AG04450 (cell line): ENCODE measurements at regions not wholly inside any gene's neighbourhood (a gene's known extent, or its start where the extent isn't known, plus 50 kb on each side); places are given as distances from the start of the nearest gene placed in this dataset.
"Not testable (repeated sequence)": the region's sequence is repeated elsewhere in the genome, so short reads cannot be mapped to it uniquely, and the experiment has no call there.

Experiments used
- CTCF ChIA-PET: fragments of 300-600, 350-600 bp; formaldehyde crosslinking; extraction: SDS; loops from one replicate; lab custom pipeline; 2022; ENCODE audit warnings: antibody characterized with exemption, inconsistent platforms; lab: Charles Lee
- POLR2A ChIA-PET: fragments of 350-600 bp; formaldehyde crosslinking; extraction: SDS; loops from one replicate; lab custom pipeline; 2021; ENCODE audit warnings: antibody characterized with exemption, inconsistent platforms; lab: Yijun Ruan, JAX
- DNase-seq: peaks from one replicate; pipeline ENCODE4 v3.0.0-alpha.2; 2011; ENCODE audit warnings: low read depth, low spot score
- H3K27ac ChIP-seq: one replicate; pipeline ENCODE4 v1.5.1; 2012; ENCODE audit warnings: low read depth, low read length, control low read depth
- H3K27me3 ChIP-seq: one replicate; pipeline ENCODE4 v1.6.0; 2012; ENCODE audit warnings: low read length; ENCODE audit not compliant: control insufficient read depth, insufficient read depth
- H3K4me3 ChIP-seq: 2 replicates; pipeline ENCODE4 v1.5.1; 2011; ENCODE audit warnings: mild to moderate bottlenecking, low read depth, low read length, control low read depth
- H3K9me3 ChIP-seq: 2 replicates; pipeline ENCODE4 v1.5.1; 2012; ENCODE audit warnings: low read length; ENCODE audit not compliant: control insufficient read depth, insufficient read depth
- CTCF ChIP-seq: IDR thresholded peaks from 2 replicates; pipeline ENCODE4 v1.5.1; 2011; ENCODE audit warnings: low read depth, low read length, control low read depth, inconsistent platforms

- POLR2A ChIA-PET, result no interaction called here
- Histone ChIP-seq H3K27me3 (no peaks in the 10 kb centered on the region), H3K9me3 (no peaks in the 10 kb centered on the region), H3K4me3 (no peak overlapping the region), H3K27ac (no peak overlapping the region)
- TF ChIP-seq CTCF, result no peak
- no peak for DNase-seq
- CTCF ChIA-PET, result no interaction called here
These were observed 167.2 kb downstream of the RAMP3 start for GRCh38 chr7:45324683-45325237.

DNA sequence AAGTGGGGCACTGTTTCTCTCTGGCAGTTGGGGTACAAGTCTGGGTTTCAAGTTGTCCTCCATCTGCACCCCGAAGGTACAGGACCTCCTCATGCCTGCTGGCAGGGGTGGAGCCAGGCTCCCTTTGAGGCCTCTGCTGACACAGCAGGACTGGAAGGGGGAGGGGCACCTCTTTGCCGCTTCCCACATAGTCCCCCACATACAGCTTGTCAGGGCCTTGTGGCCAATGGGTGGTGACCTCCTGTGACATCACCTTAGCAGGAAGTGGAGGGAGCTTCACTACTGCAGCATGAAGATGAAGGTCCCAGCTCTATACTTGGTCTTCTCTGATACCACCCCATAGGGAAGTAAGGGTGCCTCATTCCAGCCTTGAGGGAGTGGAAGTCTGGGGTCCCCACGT, 167.8 kb downstream of the RAMP3 start:
- H3K27ac ChIP-seq, result no peak overlapping the region
- DNase-seq, result no peak
- H3K9me3 ChIP-seq, result no peaks in the 10 kb centered on the region
- no peak overlapping the region for H3K4me3 ChIP-seq
- CTCF ChIA-PET, result no interaction called here
- H3K27me3 ChIP-seq, result no peaks in the 10 kb centered on the region
- no peak for TF ChIP-seq CTCF
- POLR2A ChIA-PET, result no interaction called here

DNA sequence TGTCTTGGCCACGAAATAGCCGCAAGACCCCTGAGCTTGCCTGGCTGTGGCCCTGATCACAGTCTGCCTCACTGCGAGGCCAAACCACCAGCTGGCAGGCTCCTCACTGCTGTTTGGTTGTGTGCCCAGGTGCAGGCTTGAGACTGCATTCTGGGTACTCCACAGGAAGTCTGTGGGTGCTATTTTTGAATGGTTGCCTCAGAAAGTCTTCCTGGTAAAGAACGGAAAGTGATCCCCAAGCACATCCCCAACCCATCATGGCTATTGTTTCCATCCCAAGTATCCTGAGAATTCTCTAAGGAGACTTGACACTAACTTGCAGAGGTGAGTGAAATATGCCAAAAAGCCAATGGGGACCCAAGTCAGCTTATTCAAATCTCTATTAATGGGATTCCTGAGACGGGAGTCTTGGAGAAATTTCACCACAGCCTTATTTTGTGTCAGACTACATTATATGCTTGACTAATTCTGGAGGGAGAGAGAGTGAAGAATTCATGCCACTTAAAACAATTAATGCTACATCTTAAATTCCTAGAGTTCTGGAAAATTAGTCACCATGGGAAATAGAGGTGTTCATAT, 170.9 kb downstream of the RAMP3 start:
- POLR2A ChIA-PET, result no interaction called here
- no peaks in the 10 kb centered on the region for H3K27me3 ChIP-seq

DNA sequence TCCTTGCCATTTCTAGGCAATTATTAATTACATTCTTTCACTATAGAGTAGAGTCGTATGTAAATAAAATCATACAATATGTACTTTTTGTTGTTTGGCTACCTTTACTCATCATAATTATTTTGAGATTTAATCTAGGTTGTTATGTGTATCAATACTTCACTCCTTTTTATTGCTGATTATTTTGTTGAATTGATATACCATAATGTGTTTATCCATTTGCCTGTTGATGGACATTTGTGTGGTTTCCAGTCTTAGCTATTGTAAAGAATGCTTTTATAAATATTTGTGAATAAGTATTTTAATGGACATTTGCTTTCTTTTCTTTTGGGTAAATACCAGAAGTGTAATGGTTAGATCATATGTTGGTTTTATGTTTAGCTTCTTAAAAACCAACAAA, 174.0 kb downstream of the RAMP3 start:
- Histone ChIP-seq H3K4me3 (no peak overlapping the region), H3K9me3 (no peaks in the 10 kb centered on the region), H3K27me3 (no peaks in the 10 kb centered on the region), H3K27ac (no peak overlapping the region)
- CTCF ChIA-PET, result no interaction called here
- no peak for DNase-seq
- POLR2A ChIA-PET, result no interaction called here
- no peak for TF ChIP-seq CTCF

More for the DNA sequence above, 170.9 kb downstream of the RAMP3 start:
- no peaks in the 10 kb centered on the region for H3K9me3 ChIP-seq
- DNase-seq, result no peak
- no peak for TF ChIP-seq CTCF
- no peak overlapping the region for H3K4me3 ChIP-seq
- CTCF ChIA-PET, result no interaction called here
- no peak overlapping the region for H3K27ac ChIP-seq

DNA sequence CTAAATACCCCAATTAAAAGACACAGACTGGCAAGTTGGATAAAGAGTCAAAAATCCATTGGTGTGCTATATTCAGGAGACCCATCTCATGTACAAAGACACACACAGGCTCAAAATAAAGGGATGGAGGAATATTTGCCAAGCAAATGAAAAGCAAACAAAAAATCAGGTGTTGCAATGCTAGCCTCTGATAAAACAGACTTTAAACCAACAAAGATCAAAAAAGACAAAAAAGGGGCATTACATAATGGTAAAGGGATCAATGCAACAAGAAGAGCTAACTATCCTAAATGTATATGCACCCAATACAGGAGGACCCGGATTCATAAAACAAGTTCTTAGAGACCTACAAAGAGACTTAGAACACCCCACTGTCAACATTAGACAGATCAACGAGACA, 177.4 kb downstream of the RAMP3 start:
- H3K27me3 ChIP-seq, H3K9me3 ChIP-seq, POLR2A ChIA-PET, H3K27ac ChIP-seq, DNase-seq, CTCF ChIA-PET, H3K4me3 ChIP-seq: not testable (repeated sequence)
